ENCODE measurements at regions not wholly inside any gene's neighbourhood (a gene's known extent, or its start where the extent isn't known, plus 50 kb on each side); places are given as distances from the start of the nearest gene placed in this dataset.
"Not testable (repeated sequence)": the region's sequence is repeated elsewhere in the genome, so short reads cannot be mapped to it uniquely, and the experiment has no call there.

- peaks cover 25% of the 10 kb centered on the region for H3K36me3 ChIP-seq (ENCODE audit: insufficient read depth, low read length)
- not testable (repeated sequence) for H3K4me2 ChIP-seq (ENCODE audit: low read length); H3K9ac ChIP-seq (ENCODE audit: low read depth, low read length); H3K9me3 ChIP-seq (replicated peaks; ENCODE audit: low read length); H3K27me3 ChIP-seq (ENCODE audit: control insufficient read depth, insufficient read depth, low read length); H3K4me1 ChIP-seq (ENCODE audit: control insufficient read depth, insufficient read depth, low read length); H3K4me3 ChIP-seq (ENCODE audit: low read length)
These were observed 51.5 kb upstream of the MUC20 start for GRCh38 chr3:195669310-195669709.

DNA sequence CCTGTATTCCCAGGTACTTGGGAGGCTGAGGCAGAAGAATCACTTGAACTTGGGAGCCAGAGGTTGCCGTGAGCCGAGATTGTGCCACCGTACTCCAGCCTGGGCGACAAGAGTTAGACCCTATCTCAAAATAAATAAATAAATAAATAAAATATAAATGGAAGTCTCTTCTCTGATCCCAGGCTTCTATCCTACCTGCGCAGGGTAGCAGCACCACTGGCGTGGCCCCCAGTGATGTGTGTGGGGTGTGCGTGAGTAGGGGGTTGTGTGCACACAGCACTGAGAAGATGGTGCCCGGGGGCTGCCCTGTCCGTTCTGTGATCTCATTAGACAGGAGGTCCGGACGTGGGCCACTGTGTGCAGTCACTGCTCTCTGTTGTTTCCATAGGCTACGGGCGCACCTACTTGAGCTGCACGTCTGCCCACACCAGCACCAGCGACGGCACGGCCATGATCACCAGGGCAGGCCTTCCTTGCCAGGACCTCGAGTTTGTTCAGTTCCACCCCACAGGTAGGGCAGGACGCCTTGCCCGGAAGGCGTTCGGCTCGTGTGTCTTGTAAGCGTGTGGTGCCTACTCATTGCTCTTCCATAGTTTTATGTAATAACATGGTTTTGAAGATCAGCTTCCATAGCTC is 52.5 kb upstream of the MUC20 start:
- not testable (repeated sequence) for H3K9ac ChIP-seq (ENCODE audit: low read depth, low read length); H3K4me3 ChIP-seq (ENCODE audit: low read length); H3K27me3 ChIP-seq (ENCODE audit: control insufficient read depth, insufficient read depth, low read length); H3K4me1 ChIP-seq (ENCODE audit: control insufficient read depth, insufficient read depth, low read length); H3K4me2 ChIP-seq (ENCODE audit: low read length); H3K9me3 ChIP-seq (replicated peaks; ENCODE audit: low read length)
- peaks cover 20% of the 10 kb centered on the region for H3K36me3 ChIP-seq (ENCODE audit: insufficient read depth, low read length)

GRCh38 chr3:195665311-195665710 is 55.5 kb upstream of the MUC20 start:
- not testable (repeated sequence) for H3K4me3 ChIP-seq (ENCODE audit: low read length); H3K4me1 ChIP-seq (ENCODE audit: control insufficient read depth, insufficient read depth, low read length); H3K9me3 ChIP-seq (replicated peaks; ENCODE audit: low read length); H3K9ac ChIP-seq (ENCODE audit: low read depth, low read length); H3K4me2 ChIP-seq (ENCODE audit: low read length); H3K27me3 ChIP-seq (ENCODE audit: control insufficient read depth, insufficient read depth, low read length)
- H3K36me3 ChIP-seq (ENCODE audit: insufficient read depth, low read length) = peaks cover 13% of the 10 kb centered on the region

GRCh38 chr3:195664131-195664530 is 56.6 kb upstream of the MUC20 start:
- H3K4me2 ChIP-seq (ENCODE audit: low read length); H3K4me1 ChIP-seq (ENCODE audit: control insufficient read depth, insufficient read depth, low read length); H3K9me3 ChIP-seq (replicated peaks; ENCODE audit: low read length); H3K9ac ChIP-seq (ENCODE audit: low read depth, low read length); H3K4me3 ChIP-seq (ENCODE audit: low read length); H3K27me3 ChIP-seq (ENCODE audit: control insufficient read depth, insufficient read depth, low read length): not testable (repeated sequence)
- H3K36me3 ChIP-seq (ENCODE audit: insufficient read depth, low read length) = peaks cover 11% of the 10 kb centered on the region

GRCh38 chr3:195659136-195659533 is 61.6 kb upstream of the MUC20 start:
- not testable (repeated sequence) for H3K4me1 ChIP-seq (ENCODE audit: control insufficient read depth, insufficient read depth, low read length); H3K9ac ChIP-seq (ENCODE audit: low read depth, low read length); H3K36me3 ChIP-seq (ENCODE audit: insufficient read depth, low read length); H3K9me3 ChIP-seq (replicated peaks; ENCODE audit: low read length); H3K27me3 ChIP-seq (ENCODE audit: control insufficient read depth, insufficient read depth, low read length)
- Histone ChIP-seq H3K4me2 (ENCODE audit: low read length) (peak overlapping the region; percentile 72), H3K4me3 (ENCODE audit: low read length) (peak overlapping the region; percentile 57)

GRCh38 chr3:195658381-195659135 is 62.2 kb upstream of the MUC20 start:
- peak overlapping the region; percentile 72 for H3K4me3 ChIP-seq (ENCODE audit: low read length)
- not testable (repeated sequence) for H3K27me3 ChIP-seq (ENCODE audit: control insufficient read depth, insufficient read depth, low read length); H3K36me3 ChIP-seq (ENCODE audit: insufficient read depth, low read length); H3K9me3 ChIP-seq (replicated peaks; ENCODE audit: low read length); H3K4me1 ChIP-seq (ENCODE audit: control insufficient read depth, insufficient read depth, low read length)
- H3K9ac ChIP-seq (ENCODE audit: low read depth, low read length) = peak overlapping the region; percentile 78
- peak overlapping the region; percentile 72 for H3K4me2 ChIP-seq (ENCODE audit: low read length)

DNA sequence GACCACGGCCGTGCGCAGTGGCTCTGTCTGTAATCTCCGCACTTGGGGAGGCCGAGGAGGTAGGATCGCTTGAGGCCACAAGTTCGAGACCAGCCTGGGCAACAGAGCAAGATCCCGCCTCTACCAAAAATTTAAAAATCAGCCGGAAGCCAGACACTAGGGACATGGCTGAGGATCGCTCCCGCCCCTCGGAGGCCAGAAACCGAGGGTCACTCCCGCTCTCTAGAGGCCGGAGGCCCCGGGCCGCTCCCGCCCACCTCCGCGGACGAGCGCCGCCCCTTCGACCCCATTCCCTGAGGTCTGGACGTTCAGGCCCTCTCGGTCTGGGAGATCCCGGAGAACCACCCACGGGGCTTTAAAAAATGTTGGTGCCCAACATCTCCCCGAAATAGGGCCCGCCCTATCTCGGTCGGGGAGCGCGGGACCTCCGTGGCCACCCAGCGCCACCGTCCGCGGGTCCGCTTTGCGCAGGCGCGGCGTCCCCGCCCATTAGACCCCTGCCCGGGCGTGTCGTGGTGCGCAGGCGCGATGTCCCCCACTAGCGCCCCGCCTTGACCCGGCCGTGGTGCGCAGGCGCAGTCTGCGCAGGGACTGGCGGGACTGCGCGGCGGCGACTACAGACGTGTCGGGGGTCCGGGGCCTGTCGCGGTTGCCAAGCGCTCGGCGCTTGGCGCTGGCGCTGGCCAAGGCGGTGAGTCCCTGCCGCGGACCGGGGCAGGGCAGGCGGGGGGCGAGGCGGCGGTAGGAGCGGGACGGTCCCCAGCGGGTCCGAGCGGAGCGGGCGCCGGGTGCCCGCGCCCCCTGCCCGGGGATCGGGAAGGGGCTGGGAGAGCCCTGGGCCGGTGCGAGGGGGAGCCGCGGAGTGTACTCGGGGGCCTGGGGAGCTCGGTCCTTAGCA is 63.1 kb upstream of the MUC20 start:
- not testable (repeated sequence) for H3K4me1 ChIP-seq (ENCODE audit: control insufficient read depth, insufficient read depth, low read length); H3K36me3 ChIP-seq (ENCODE audit: insufficient read depth, low read length); H3K27me3 ChIP-seq (ENCODE audit: control insufficient read depth, insufficient read depth, low read length); H3K9me3 ChIP-seq (replicated peaks; ENCODE audit: low read length)
- Histone ChIP-seq H3K9ac (ENCODE audit: low read depth, low read length) (peak overlapping the region; percentile 78), H3K4me3 (ENCODE audit: low read length) (peak overlapping the region; percentile 72), H3K4me2 (ENCODE audit: low read length) (peak overlapping the region; percentile 76)

DNA sequence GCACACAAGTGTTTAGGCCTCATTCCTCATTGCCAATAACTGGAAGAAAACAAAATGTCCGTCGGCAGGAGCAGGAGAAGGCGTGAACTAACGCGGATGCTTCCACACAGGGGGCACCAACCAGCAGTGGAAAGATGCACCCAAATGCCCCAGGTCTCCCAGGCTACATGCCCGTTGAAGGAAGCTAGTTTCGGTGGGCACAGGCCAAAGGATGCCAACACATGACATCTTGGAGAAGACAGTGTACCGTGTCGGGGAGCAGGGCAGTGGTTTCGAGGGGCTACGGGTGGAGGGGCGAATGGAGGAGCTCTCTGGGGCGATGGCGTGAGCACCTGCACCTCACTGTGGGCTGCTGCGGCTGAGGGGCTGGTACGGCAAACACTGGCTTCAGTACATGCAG is 64.7 kb upstream of the MUC20 start:
- H3K4me1 ChIP-seq (ENCODE audit: control insufficient read depth, insufficient read depth, low read length); H3K4me2 ChIP-seq (ENCODE audit: low read length); H3K27me3 ChIP-seq (ENCODE audit: control insufficient read depth, insufficient read depth, low read length); H3K4me3 ChIP-seq (ENCODE audit: low read length); H3K36me3 ChIP-seq (ENCODE audit: insufficient read depth, low read length); H3K9me3 ChIP-seq (replicated peaks; ENCODE audit: low read length); H3K9ac ChIP-seq (ENCODE audit: low read depth, low read length): not testable (repeated sequence)

- H3K4me2 ChIP-seq (ENCODE audit: low read length); H3K27me3 ChIP-seq (ENCODE audit: control insufficient read depth, insufficient read depth, low read length): not testable (repeated sequence)
These were observed 66.0 kb upstream of the MUC20 start for GRCh38 chr3:195654746-195655145.

DNA sequence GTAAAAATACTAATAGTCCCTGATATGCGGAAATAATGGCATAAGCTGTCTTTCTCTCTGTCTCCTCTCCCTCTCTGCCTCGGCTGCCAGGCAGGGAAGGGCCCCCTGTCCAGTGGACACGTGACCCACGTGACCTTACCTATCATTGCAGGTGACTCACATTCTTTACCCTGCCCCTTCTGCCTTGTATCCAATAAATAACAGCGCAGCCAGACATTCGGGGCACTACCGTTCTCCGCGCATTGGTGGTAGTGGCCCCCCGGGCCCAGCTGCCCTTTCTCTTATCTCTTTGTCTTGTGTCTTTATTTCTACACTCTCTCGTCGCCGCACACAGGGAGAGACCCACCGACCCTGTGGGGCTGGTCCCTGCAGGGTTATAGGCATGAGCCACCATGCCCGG is 66.6 kb upstream of the MUC20 start:
- not testable (repeated sequence) for H3K4me1 ChIP-seq (ENCODE audit: control insufficient read depth, insufficient read depth, low read length); H3K36me3 ChIP-seq (ENCODE audit: insufficient read depth, low read length); H3K27me3 ChIP-seq (ENCODE audit: control insufficient read depth, insufficient read depth, low read length); H3K4me3 ChIP-seq (ENCODE audit: low read length); H3K9me3 ChIP-seq (replicated peaks; ENCODE audit: low read length); H3K9ac ChIP-seq (ENCODE audit: low read depth, low read length); H3K4me2 ChIP-seq (ENCODE audit: low read length)

More at GRCh38 chr3:195654746-195655145, 66.0 kb upstream of the MUC20 start:
- not testable (repeated sequence) for H3K4me3 ChIP-seq (ENCODE audit: low read length); H3K36me3 ChIP-seq (ENCODE audit: insufficient read depth, low read length); H3K9me3 ChIP-seq (replicated peaks; ENCODE audit: low read length); H3K4me1 ChIP-seq (ENCODE audit: control insufficient read depth, insufficient read depth, low read length); H3K9ac ChIP-seq (ENCODE audit: low read depth, low read length)

DNA sequence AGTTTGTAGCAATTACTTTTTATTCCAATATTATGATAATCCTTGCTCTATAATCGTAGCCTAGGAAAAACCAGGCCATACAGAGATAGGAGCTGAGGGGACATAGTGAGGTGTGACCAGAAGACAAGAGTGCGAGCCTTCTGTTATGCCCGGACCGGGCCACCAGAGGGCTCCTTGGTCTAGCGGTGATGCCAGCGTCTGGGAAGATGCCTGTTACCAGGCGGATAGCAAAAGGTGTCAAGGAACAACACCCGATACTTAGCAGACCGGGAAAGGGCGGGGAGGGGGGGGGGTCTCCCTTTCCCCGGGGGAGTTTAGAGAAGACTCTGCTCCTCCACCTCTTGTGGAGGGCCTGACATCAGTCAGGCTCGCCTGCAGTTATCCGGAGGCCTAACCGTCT is 67.1 kb upstream of the MUC20 start:
- H3K9ac ChIP-seq (ENCODE audit: low read depth, low read length); H3K36me3 ChIP-seq (ENCODE audit: insufficient read depth, low read length); H3K9me3 ChIP-seq (replicated peaks; ENCODE audit: low read length); H3K4me1 ChIP-seq (ENCODE audit: control insufficient read depth, insufficient read depth, low read length); H3K27me3 ChIP-seq (ENCODE audit: control insufficient read depth, insufficient read depth, low read length); H3K4me3 ChIP-seq (ENCODE audit: low read length); H3K4me2 ChIP-seq (ENCODE audit: low read length): not testable (repeated sequence)
